Stimulated activated CD8-positive, alpha-beta memory T cell treated with anti-CD3 and anti-CD28 coated beads, Interleukin-12 subunit alpha, Interleukin-12 subunit beta, amount 100 ng/mL, for 1 hour (primary cell): ENCODE measurements at regions not wholly inside any gene's neighbourhood (a gene's known extent, or its start where the extent isn't known, plus 50 kb on each side); places are given as distances from the start of the nearest gene placed in this dataset.
A peak's percentile ranks its signal among the peaks of the same experiment; 100 is the strongest.

ENCODE experiments used
- DNase-seq: peaks from one replicate; pipeline ENCODE4 v3.0.0-alpha.2; 2020; ENCODE audit warnings: low read depth

DNA sequence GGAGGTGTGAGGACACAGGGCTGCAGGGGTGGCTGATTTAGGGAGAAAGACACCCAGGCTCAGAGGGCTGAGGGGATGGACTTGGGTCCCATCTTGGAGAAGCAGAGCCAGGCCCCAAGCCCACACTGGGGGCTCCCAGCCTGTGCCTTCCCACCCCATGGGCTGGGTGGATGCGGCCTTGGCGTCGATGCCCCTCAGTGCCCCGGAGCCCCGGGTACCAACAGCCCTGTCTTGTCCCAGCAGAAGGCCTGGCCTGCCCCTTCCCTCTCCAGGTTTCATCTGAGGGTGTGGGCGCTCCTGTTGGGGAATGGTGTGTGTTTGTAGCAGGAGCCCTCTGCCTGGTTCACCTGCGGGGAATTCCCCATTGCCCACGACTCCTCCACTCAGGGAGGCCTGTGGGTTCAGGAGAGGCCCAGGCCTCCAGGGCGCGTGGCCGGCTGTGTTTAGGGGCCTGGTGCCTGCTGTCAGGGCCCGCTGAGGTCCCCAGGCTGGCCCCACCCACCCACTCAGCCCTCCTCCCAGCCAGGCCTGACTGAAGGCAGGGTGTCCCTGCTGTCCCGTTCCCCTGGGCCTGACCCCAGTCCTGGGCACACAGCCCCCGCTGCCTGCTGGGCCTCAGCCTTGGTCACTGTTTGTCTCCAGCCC, 51.1 kb upstream of the BEGAIN start:
- no peak for DNase-seq

DNA sequence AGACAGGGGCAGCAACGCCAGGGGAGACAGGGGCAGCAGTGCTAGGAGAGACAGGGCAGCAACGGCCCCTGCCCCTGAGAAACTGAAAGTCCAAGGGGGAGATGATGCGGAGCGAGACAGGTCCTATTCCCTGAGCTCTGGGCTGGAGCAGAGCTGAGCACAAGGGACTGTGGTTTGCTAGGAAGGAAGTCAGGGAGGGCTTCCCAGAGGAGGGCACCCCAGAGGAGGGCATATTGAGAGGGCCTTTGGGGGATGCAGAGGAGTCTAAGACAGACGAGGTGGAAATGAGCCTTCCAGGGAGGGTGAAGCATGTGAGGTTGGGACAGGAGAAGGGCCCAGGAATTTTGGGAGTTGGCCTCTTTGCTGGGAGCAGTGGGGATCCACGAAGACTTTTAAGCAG, 52.1 kb upstream of the BEGAIN start:
- DNase-seq, result no peak

DNA sequence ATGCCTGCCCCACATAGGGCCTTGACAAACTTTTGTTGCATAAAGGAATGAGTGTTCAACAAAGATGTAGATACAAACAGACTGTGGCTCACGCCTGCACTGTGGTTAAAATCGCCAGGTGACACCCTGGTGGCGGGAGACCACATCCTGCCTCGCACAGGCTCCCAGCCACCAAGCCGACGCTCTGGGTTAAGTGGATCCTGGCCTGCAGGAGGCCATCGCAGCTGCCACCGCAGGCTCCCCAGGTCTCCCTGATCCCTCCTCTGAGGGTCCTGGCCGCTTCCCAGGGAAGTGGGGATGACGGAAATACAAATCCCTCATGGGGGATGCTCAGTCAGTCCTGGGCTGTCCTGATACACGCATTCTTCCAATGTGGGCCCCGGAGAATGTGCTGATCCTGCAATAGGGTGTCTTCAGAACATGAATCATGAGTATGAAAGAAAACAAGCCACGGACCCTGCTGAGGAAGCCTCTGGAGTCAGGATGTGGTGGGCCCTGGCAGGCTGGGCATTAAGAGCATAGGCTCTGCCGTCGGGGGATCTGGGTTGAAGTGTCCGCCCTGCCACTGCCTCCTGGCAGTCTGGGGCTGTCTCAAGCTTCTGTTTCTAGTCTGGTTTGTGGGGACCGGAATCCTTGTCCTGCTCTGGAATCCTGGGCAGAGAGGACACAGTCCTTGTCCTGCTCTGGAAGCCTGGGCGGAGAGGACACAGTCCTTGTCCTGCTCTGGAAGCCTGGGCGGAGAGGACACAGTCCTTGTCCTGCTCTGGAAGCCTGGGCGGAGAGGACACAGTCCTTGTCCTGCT, 53.5 kb upstream of the BEGAIN start:
- DNase-seq, result peak; percentile 57

DNA sequence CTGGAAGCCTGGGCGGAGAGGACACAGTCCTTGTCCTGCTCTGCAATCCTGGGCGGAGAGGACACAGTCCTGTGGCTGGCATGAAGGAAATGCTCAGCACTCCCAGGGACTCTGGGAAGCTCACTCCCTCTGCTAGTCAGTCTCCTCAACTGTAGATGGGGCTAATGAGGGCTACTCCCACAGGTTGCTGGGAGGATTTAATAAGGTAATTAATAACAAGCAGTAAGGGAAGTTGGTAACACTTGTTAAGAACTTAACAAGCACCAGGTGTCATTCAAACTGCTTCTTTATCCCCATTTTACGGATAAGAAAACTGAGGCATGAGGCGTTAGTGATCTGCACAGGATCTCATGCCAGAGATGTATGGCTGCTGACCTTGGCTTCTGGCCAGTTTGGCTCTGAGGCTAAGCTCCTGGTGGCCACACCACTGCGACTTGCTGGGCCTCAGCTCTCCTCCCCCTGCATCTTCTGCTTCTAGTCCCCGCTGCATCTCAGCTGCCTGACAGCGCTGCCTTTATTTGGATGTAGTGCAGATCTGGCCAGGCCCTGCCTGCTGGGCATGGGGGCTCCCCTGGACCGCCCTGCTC, 54.1 kb upstream of the BEGAIN start:
- DNase-seq, result no peak

DNA sequence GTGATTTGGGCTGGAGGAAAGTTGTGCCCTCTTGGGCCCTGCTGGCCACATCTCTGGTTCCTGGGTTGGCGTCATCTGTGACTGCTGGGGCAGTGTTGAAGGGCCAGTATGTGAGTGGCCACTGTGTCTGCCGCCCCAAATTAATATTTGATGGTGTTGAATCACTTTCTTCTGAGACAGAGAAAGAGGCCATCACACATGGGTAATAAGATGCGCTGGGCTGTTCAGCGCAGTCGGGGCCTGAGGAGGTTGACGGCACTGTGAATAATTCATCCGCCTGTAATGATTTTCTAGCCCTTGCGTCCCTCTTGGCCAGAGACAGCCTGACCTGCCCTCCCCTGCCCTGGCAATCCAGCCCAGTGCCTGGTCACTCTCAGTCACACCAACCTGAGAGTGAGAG, 56.2 kb upstream of the BEGAIN start:
- DNase-seq, result no peak

DNA sequence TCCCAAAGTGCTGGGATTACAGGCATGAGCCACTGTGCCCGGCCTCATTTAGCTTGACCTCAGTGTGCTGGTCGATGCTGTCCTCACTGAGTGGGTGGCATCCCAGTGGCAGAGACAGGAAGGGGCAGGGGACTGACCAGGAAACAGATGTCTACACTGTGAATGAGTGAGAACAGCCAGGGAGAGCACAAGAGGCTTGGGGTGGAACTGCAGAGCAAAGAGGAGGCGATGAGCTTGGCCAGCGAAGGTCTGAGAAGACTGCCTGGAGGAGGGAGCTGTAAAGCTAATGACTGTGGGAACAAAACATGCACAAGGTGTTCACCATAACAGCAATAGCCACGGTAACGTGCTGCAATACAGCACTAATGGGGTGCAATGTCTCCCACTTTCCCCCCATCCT, 57.2 kb upstream of the BEGAIN start:
- DNase-seq, result no peak

DNA sequence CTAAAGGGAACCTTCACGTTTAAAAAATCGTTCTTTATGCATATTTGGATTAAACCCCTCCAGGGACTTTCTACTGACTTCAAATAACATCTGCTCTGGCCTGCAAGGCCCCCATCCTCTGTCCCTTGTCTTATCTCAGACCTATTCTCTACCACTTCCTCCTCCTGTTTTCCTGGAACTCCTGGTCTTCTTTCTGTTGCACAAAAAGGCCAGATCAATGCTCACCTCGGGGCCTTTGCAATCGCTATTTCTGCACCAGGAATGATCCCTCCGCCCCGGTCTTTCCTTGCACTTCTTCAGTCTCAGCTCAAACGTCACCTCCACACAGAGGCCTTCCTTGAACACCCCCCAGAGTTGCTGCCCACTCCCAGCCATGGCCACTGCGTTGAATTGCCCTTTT, 57.6 kb upstream of the BEGAIN start:
- no peak for DNase-seq

DNA sequence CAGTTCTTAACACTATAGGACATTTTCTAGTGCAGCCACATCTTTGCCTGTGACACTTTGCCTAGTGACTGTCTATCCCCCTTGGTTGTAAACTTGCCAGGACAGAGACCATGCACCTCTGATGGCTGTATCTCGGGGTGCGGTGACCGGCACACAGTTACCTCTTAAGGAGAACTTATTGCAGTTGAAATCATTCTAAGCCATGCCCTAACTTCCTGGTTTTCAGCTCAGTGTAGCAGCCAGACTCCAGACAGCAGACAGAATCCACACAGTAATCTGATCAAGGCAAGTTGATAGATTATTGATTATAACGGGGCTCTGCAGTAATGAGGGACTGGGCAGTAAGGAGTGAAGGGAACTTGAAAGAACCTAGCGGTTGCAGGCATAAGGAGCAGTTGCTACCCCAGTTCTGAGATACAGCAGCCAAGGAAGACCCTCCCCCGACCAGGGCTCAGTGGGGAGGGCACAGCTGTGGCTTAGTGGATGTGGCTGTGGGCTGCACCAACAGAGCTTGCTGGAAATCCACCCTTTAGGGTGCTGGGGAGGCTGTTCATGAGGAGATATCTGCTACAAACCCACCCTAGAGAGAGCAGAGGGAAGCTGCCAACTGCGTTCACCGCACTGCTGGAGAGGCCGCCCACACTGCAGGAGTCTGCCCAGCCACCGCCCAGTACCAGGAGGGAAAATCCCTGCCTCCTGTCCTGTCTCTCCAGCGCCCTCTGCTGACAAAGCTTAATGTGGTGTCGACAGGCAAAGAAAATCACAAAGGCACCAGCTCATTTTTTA, 58.2 kb upstream of the BEGAIN start:
- DNase-seq, result peak; percentile 84

DNA sequence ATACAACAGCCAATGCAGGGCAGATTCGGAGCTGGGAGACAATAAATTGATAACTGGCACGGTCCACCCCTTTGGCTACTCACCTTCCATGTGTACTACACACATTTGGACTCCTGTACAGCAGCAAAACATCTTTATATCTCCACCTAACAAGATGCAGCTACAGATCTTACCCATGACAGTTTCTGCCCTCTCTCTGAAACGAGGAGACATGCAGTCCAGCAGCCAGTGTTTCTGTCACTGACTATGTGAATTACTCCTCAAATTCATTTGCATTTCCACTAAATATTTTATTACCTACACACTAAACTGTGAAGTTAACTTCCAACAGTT, 58.7 kb upstream of the BEGAIN start:
- no peak for DNase-seq

DNA sequence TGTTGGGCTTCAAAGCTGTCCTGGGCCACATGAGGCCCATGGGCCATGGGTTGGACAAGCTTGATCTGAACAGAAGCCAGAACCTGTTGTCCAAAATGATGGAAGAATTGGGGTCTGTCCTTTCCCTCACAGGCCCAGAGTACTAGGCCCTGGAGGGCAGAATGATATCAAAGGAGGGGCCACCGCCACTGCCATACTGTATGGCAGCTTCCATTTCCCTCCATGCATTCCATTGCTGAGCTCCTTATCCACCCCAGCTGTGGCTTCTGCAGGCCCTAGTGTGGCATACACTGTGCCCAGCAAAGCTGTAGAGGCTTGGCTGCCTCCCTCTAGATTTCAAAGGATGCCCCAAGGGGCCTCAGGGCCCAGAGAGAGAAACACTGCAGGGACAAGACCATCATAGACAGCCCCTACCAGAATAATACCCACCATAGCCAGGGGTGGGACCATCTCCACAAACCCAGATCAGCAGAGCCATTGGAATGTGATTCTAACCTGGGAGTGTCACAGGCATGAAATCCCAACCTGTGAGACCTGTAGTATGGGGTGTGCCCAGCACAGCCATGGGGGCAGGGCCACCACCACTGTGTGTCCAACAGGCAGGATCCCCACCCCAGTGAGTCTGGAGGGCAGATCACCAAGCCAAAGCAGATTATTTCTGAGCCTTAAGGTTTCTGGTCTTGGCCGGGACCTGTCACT, 61.4 kb upstream of the BEGAIN start:
- DNase-seq, result no peak

DNA sequence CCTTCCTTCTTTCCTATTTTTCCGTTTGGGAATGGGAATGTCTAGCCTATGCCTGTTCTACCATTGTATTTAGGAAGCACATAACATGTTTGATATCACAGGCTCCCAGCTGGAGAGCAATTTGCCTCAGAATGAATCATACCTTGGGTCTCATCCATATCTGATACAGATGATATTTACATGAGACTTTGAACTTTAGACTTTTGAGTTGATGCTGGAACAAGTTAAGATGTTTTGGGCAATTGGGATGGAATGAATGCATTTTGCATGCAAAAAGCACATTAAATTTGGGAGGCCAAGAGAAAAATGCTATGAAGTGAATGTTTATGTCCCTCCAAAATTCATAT, 61.9 kb upstream of the BEGAIN start:
- DNase-seq, result no peak

DNA sequence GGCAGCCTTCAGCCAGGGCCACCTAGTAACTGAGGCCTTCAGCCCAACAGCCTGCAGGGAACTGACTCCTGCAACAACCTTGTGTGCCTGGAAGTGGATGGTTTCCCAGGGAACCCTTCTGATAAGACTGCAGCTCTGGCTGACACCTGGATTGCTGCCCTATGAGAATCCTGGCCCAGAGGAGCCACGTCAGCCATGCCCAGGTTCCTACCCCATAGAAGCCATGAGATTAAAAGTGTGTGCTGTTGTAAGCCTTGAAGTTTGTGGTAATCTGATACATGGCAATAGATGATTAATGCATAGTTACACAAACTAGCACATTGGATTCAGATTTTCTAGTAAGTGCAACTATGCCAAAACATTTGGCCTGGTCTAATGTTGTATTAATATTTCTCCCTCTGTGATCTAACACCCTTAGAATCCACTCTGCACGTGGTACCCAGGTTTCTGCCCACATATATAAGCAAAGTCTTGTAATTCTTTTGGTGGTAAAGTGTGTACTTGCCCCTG, 64.8 kb upstream of the BEGAIN start:
- no peak for DNase-seq

DNA sequence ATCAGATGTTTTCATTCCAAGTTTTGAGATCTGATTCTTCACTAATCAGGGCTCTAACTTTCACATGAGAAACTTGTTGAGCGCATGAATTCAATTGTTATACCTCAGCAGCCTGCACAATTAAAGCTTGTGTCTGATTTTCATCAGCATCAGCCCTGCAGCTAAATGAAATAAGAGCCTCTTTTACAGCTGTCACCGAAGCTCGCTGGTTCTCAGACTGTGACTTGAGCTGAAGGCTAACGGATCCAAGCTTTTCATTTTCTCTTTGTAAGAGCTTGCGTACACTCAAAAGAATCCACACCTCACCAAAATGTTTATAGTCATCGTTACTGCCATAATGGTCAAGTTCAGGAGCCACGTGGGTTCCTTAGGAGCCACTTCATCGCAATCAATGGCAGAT, 65.5 kb upstream of the BEGAIN start:
- no peak for DNase-seq

DNA sequence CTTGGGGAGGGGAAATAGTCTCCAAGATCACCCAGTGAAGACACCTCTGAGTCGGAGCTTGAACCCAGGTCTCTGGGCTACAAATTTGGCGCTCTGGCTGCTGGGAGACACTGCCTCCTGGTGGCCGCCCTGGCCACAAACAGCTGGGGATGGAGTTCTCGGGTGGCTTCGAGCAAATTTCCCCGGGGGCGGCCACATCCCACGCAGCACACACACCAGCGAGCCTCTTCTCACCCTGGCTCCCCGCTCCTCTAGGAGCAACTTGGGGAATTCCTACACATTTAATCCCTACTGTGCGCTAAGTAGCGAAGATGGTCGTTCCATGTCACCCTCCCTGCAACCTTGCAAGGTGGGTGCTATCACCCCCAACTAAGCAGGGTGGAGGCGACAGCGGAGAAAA, 66.2 kb upstream of the BEGAIN start:
- peak; percentile 9 for DNase-seq

DNA sequence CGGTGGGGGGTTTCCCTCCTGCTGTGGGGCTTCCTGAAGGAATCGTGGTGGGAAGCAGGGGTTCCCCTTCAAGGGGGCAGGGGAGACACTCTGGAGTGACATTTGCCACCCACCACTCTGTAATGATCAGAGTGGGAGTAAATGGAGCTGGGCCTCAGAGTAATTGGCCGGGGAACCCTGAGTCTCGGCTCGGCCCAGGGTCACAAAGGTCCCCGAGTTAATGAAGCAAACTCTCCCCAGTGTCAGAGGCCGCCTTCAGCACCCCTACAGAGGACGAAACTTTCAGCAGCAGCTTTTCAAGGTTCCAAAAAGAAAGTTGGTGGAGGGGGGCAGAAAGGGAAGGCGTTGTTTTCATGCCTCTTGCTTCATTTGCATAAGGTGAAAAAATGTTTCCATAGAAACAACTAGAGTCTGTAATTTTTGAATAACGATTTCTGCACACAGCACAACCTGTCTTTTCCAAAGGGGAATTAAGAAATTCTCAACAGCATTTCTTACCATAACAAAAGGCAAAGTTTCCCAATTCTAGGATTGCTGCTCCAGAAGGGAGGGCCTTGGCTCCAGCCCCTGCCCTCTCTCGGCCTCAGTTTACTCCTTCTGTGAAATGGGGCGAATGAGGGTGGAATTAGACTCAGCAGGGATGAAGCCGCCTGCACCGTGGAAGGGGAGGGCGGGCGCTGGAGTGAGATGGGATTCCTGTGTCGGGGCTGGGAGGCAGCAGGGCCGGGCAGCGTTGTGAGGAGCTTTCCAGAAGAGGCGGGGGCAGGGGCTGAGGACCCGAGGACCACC, 67.0 kb upstream of the BEGAIN start:
- no peak for DNase-seq

DNA sequence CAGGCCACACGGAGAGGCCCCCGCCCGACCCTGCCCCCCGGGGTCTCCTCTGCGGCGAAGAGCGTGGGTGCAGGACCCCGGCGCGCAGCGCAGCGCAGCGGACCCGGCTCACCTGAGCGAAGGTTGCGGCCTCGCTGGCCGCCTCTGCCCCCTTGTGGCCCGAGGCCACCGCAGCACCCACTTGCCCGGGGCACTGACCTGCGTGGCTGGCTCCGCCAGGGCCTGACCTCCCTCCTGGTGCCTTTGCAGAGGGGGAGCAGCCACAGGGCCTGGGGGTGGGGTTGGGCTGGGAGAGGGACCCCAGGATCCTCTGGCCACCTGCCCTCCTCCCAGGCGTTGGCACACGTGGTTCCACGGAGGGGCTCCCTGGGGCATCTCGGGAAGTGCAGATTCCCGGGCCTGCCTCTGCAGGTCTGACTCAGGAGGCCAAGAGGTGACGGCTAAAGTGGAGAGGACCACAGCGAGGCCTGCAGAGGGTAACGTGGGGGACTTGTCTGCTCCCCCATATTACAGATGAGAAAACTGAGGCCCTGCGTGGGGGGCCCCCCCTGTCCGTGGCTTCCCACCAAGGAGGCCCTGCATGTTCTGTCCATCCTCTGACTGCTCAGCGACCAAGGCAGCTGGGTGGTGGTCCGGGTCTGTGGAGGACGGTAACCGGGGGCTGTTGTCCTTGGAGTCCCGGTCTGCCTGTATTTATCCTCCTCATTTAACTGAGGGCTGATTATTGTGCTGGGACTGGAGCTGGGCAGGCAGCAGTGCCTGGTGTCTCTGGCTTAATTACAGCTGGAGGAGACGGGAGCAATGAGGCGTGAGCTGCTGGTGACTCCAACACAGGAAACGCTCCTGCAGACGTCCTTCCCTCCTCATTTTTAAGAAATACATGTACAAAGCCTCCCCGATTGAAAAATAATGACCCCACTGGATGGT, 67.9 kb upstream of the BEGAIN start:
- peak; percentile 12 for DNase-seq

DNA sequence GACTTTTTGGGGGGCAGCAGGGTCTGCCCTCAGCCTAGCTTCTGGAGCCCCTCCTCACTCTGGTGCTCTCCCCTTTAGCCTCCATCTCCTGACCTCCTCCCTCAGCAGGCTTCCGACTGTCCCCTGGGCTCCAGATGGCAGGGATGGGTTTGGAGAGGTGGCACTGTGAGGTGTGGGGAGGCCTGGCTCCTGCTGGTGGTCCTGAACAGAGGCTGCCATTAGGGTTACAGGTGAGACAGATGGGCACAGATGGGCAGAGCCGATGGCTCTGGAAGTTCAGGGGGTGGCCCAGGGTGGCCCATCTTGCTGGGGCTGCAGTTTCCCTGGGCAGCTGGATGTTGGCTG, 68.5 kb upstream of the BEGAIN start:
- no peak for DNase-seq

DNA sequence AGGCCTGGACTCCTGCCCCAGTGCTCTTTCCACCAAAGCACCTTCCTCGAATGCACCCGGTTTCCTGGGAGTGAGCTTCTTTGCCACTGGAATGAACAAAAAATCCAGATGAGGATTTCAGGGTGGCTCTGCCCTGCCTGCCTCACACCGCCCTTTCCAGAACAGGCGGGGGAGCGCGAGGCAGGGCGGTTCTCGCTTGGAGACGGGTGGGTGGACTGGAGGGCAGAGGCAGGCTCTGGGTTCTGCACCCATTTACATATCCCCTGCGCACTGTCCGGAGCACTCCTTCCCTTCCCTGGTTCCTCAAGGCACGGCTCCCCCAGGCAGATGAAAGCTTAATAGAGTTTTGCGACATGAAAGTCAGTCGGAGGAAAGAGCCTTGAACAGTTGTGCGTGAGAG, 69.7 kb upstream of the DLK1 start:
- no peak for DNase-seq

DNA sequence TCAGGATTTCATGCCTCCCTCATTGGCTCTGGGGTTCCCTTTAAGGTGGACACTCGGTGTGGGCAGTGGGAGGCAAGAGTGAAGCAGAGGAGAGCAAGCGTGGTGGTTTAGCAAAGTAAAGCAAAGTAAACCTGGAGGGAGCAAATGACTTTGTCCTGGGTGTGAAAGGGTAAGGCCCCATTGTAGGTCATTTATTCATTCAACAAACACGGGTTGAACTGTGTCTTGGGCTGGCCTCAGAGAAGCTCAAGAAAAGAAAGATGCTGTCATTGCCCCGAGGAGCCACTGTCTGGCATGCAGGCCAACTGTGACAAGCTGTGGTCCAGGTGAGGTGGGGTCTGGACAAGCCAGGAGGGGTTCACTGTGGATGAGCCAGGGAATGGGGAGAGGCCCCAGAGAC, 68.9 kb upstream of the DLK1 start:
- DNase-seq, result no peak

DNA sequence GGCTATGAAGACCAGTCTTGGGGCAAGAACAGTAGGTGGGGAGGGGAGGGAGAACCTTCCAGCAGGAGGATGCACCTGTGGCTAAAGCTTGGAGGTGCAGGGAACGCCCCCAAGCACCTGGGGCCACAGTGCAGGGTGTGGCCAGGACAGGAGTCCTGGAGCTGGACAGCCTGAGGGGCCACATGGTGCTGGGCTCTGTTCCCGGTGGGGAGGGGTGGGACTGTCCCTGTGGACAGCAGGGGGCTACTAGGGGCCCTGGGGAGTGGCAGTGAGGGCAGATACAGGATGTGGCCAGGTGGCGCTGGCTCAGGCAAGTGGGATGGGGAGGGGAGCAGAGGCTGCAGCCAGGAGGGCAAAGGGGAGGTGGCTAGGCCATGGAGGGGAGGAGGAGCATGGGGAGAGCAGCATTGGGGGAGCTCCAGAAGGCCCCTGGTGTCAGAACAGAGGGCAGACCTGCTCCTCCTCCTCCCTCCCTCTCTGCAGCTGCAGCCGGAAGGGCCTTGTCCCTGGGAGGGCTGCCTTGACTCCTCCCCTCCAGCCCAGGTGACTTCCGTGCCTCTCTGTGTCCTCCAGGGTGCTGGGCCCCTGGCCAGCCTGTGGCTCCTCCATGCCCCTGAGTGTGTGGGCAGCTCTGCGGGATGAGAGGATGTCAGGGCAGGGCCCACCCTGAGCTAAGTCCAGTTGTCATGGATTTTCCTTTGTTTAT, 68.4 kb upstream of the DLK1 start:
- DNase-seq, result no peak
